ENCODE measurements at regions not wholly inside any gene's neighbourhood (a gene's known extent, or its start where the extent isn't known, plus 50 kb on each side); places are given as distances from the start of the nearest gene placed in this dataset.

DNA sequence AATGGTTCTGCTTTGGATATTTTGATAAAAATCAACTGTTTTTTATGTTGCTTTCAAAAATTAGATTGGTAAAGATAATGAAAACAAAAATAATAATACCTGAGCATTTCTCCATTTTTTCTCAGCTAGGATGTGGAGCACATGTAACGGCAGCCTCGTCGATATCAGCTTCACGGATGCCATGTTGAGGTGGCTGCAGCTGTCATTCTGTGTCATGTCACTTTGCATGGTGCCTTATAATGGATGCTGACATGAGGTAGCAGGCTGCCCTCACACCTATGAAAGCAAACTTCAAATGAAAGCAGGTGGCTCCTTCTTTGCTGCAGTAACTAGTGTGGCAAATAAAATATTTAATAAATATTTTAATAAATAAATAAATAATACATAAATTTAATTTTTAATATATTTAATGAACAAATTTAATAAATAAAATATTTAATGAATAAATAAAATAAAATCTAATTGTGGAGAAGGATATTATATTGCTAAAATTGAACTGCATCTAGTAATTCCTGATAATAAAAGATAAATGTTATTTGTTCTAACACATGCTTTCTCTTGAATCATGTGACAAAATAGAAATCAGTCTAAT is 955.7 kb upstream of the SLC10A2 start:
- H3K4me1 Mint-ChIP-seq (ENCODE audit: low read depth) = no peaks in the 10 kb centered on the region

GRCh38 chr13:104017317-104017716 is 951.1 kb upstream of the SLC10A2 start:
- no peak overlapping the region for H3K27ac Mint-ChIP-seq
- DNase-seq = no peak
- H3K36me3 Mint-ChIP-seq (ENCODE audit: low read depth) = no peaks in the 10 kb centered on the region
- TF ChIP-seq CTCF (IDR thresholded peaks at IDR 0.05) = no peak
- no peaks in the 10 kb centered on the region for H3K4me1 Mint-ChIP-seq (ENCODE audit: low read depth)
- H3K4me3 Mint-ChIP-seq = no peak overlapping the region
- H3K27me3 Mint-ChIP-seq (ENCODE audit: insufficient read depth) = no peaks in the 10 kb centered on the region
- H3K9me3 Mint-ChIP-seq = peaks cover 5% of the 10 kb centered on the region

More for the DNA sequence above, 955.7 kb upstream of the SLC10A2 start:
- H3K27me3 Mint-ChIP-seq (ENCODE audit: insufficient read depth) = no peaks in the 10 kb centered on the region
- no peak for DNase-seq
- H3K9me3 Mint-ChIP-seq = peaks cover 16% of the 10 kb centered on the region
- H3K4me3 Mint-ChIP-seq = no peak overlapping the region
- no peak overlapping the region for H3K27ac Mint-ChIP-seq
- no peaks in the 10 kb centered on the region for H3K36me3 Mint-ChIP-seq (ENCODE audit: low read depth)
- TF ChIP-seq CTCF (IDR thresholded peaks at IDR 0.05) = no peak

- Mint-ChIP-seq H3K4me1 (ENCODE audit: low read depth) (no peaks in the 10 kb centered on the region), H3K27me3 (ENCODE audit: insufficient read depth) (no peaks in the 10 kb centered on the region), H3K27ac (no peak overlapping the region), H3K4me3 (no peak overlapping the region), H3K36me3 (ENCODE audit: low read depth) (no peaks in the 10 kb centered on the region), H3K9me3 (peaks cover 17% of the 10 kb centered on the region)
- no peak for TF ChIP-seq CTCF (IDR thresholded peaks at IDR 0.05)
- no peak for DNase-seq
Measured at GRCh38 chr13:104015646-104016396, 949.6 kb upstream of the SLC10A2 start.

- DNase-seq = no peak
- Mint-ChIP-seq H3K27me3 (ENCODE audit: insufficient read depth) (no peaks in the 10 kb centered on the region), H3K27ac (no peak overlapping the region), H3K36me3 (ENCODE audit: low read depth) (no peaks in the 10 kb centered on the region), H3K4me1 (ENCODE audit: low read depth) (no peaks in the 10 kb centered on the region), H3K9me3 (peaks cover 17% of the 10 kb centered on the region), H3K4me3 (no peak overlapping the region)
- TF ChIP-seq CTCF (IDR thresholded peaks at IDR 0.05) = no peak
Measured at GRCh38 chr13:104014803-104015645, 948.8 kb upstream of the SLC10A2 start.

GRCh38 chr13:104011505-104012241 is 945.5 kb upstream of the SLC10A2 start:
- no peaks in the 10 kb centered on the region for H3K4me1 Mint-ChIP-seq (ENCODE audit: low read depth)
- no peaks in the 10 kb centered on the region for H3K27me3 Mint-ChIP-seq (ENCODE audit: insufficient read depth)
- peaks cover 17% of the 10 kb centered on the region for H3K9me3 Mint-ChIP-seq
- H3K4me3 Mint-ChIP-seq = no peak overlapping the region
- DNase-seq = no peak
- TF ChIP-seq CTCF (IDR thresholded peaks at IDR 0.05) = no peak
- no peaks in the 10 kb centered on the region for H3K36me3 Mint-ChIP-seq (ENCODE audit: low read depth)
- no peak overlapping the region for H3K27ac Mint-ChIP-seq
